DND-41 (cell line): ENCODE measurements at regions not wholly inside any gene's neighbourhood (a gene's known extent, or its start where the extent isn't known, plus 50 kb on each side); places are given as distances from the start of the nearest gene placed in this dataset.

ENCODE experiments used
- EZH2 ChIP-seq: IDR thresholded peaks from 3 replicates; pipeline ENCODE4 v1.6.1; 2012; ENCODE audit warnings: borderline replicate concordance, low read depth, mild to moderate bottlenecking, moderate library complexity, low read length, inconsistent platforms; ENCODE audit not compliant: severe bottlenecking
- TF ChIP-seq, protein P1 (sequence below): IDR thresholded peaks from 2 replicates; pipeline ENCODE4 v1.5.1; 2012; ENCODE audit warnings: borderline replicate concordance, low read length, moderate library complexity, mild to moderate bottlenecking; ENCODE audit not compliant: poor library complexity, severe bottlenecking; ENCODE audit errors: extremely low read depth

DNA sequence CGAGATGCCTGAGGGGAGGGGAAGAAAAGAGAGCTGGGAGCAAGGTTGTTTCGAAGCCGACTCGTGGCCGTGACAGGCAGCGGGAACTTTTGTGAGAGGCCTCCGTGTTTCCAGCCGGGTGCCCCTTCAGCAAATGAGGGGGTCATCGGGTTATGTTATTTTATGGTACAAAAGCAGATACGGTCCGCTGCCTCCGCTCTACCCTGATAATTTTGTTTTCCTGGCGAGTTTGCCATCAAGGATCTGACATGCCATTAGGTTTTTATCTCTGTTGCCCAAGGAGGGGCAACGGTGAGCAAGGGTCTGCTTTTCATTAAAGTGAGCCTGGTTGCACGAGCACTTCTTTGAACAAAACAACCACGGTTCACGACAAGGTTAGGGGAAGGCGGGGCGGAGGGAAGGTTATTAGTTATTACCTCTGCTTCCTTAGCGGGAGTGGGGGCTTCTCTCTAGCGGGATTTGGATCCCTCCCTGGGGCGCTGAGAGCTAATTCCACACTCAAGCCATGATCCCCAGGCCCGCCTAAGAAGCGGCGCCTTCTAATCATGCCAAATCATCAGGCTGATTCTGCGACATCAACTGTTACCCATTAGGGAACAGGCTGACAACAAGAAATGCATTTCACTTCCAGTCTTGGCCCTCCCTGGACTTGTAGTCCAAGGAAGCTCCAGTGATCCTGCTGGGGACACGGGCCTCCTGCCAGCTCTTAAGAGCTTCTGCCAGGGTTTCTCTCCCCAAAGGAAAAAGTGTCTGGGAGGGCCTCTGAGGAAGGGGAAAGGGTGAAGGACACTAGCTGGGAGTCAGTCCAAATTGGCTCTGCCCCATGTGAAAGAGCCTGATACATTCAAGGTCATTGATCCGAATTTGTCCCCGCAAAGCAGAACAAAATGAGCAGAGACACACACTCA is 617.7 kb downstream of the MID1IP1 start:
- TF ChIP-seq, protein P1, sequence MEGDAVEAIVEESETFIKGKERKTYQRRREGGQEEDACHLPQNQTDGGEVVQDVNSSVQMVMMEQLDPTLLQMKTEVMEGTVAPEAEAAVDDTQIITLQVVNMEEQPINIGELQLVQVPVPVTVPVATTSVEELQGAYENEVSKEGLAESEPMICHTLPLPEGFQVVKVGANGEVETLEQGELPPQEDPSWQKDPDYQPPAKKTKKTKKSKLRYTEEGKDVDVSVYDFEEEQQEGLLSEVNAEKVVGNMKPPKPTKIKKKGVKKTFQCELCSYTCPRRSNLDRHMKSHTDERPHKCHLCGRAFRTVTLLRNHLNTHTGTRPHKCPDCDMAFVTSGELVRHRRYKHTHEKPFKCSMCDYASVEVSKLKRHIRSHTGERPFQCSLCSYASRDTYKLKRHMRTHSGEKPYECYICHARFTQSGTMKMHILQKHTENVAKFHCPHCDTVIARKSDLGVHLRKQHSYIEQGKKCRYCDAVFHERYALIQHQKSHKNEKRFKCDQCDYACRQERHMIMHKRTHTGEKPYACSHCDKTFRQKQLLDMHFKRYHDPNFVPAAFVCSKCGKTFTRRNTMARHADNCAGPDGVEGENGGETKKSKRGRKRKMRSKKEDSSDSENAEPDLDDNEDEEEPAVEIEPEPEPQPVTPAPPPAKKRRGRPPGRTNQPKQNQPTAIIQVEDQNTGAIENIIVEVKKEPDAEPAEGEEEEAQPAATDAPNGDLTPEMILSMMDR, result no peak
- no peak for TF ChIP-seq EZH2
